ENCODE measurements at regions not wholly inside any gene's neighbourhood (a gene's known extent, or its start where the extent isn't known, plus 50 kb on each side); places are given as distances from the start of the nearest gene placed in this dataset.

DNA sequence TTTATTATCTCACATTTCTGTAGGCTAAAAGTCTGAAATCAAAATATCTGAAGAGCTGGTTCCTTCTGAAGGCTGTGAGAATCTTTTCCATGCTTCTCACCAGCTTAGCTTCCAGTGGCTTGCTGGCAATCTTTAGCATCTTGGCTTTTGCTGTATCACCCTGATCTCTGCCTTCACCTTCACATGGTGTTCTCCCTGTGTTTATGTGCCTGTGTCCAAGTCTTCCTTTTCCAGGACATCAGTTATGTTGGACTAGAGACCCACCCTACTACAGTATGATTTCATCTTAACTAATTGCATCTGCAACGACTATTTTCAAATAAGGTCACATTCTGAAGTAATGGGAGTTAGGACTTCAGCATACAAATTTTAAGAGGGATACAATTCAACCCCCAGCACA lies 772.3 kb upstream of the ADAMTS5 start:
- TF ChIP-seq, protein P1, sequence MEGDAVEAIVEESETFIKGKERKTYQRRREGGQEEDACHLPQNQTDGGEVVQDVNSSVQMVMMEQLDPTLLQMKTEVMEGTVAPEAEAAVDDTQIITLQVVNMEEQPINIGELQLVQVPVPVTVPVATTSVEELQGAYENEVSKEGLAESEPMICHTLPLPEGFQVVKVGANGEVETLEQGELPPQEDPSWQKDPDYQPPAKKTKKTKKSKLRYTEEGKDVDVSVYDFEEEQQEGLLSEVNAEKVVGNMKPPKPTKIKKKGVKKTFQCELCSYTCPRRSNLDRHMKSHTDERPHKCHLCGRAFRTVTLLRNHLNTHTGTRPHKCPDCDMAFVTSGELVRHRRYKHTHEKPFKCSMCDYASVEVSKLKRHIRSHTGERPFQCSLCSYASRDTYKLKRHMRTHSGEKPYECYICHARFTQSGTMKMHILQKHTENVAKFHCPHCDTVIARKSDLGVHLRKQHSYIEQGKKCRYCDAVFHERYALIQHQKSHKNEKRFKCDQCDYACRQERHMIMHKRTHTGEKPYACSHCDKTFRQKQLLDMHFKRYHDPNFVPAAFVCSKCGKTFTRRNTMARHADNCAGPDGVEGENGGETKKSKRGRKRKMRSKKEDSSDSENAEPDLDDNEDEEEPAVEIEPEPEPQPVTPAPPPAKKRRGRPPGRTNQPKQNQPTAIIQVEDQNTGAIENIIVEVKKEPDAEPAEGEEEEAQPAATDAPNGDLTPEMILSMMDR (IDR thresholded peaks at IDR 0.05; ENCODE audit: insufficient read depth, low read depth, low read length): no peak
- TF ChIP-seq EZH2 (IDR thresholded peaks at IDR 0.05; ENCODE audit: insufficient read depth, low read length): no peak
